ENCODE measurements at regions not wholly inside any gene's neighbourhood (a gene's known extent, or its start where the extent isn't known, plus 50 kb on each side); places are given as distances from the start of the nearest gene placed in this dataset.

DNA sequence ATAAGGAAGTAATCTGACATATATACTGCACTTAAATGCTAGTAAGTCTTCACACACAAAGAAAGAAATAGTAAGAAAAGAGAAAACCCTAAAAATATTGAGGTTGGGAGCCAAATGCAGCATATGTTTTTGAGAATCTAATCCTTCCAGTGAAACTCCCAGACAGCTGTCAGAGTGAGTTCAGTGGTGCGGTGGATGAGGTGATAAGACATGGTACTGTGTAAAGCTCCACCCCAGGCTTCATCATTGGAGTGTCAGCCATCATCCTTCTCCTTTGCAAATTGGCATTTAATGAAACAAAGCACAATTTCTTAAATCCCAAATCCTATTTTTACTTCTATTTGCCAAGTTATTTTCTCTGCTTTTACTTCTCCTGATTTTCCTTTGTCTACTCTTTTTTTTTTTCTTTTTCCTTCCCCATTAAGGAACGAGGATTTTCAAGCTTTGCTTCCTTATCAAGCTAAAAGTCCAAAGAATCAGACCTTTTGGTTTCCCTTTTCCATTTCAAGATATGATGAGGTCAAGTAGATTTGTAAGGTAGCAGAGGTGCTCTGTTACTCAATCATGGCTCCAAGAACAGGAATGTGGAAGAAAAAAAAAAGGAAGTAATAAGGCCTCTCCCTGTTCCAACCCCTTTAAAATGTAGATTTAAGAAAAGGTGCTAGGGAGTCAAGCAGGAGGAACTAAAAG is 343.3 kb downstream of the SETD4 start:
- no peak overlapping the region for H3K4me3 ChIP-seq (ENCODE audit: low read depth in 2 of 2, low read length in 2 of 2)
- CTCF ChIA-PET, result no interaction called here
- intact Hi-C loops (cut with micrococcal nuclease; ENCODE audit: unreplicated experiment), result no loop called here
- POLR2A ChIA-PET, result interaction anchor here (0.6 to 0.7 kb wide), 2 partner anchors 66 to 806 kb away, joined by 4 read pairs; no protein-coding TSS in a partner anchor
- ATAC-seq, result no peak
- no peaks in the 10 kb centered on the region for H3K36me3 ChIP-seq (ENCODE audit: control insufficient read depth, insufficient read depth, low read length)
- no peak overlapping the region for H3K27ac ChIP-seq (ENCODE audit: low read length)
- H3K27me3 ChIP-seq (ENCODE audit: control insufficient read depth, insufficient read depth, low read length), result no peaks in the 10 kb centered on the region; the same call in 1 of the 2 replicates
- no peaks in the 10 kb centered on the region for H3K9me3 ChIP-seq (ENCODE audit: control insufficient read depth, insufficient read depth, low read depth, low read length)
- DNase-seq (ENCODE audit: low read depth, low spot score), result no peak
- in situ Hi-C loops (cut with HindIII; ENCODE audit: low pct_unique_long_range_greater_than_20kb, low sequenced_read_pairs), result no loop called here
- BruUV-seq (replicated peaks), result no TSS peak
- no peak for TF ChIP-seq TCF7L2 (IDR thresholded peaks at IDR 0.05; ENCODE audit: low read depth, low read length)
- TF ChIP-seq, protein P1, sequence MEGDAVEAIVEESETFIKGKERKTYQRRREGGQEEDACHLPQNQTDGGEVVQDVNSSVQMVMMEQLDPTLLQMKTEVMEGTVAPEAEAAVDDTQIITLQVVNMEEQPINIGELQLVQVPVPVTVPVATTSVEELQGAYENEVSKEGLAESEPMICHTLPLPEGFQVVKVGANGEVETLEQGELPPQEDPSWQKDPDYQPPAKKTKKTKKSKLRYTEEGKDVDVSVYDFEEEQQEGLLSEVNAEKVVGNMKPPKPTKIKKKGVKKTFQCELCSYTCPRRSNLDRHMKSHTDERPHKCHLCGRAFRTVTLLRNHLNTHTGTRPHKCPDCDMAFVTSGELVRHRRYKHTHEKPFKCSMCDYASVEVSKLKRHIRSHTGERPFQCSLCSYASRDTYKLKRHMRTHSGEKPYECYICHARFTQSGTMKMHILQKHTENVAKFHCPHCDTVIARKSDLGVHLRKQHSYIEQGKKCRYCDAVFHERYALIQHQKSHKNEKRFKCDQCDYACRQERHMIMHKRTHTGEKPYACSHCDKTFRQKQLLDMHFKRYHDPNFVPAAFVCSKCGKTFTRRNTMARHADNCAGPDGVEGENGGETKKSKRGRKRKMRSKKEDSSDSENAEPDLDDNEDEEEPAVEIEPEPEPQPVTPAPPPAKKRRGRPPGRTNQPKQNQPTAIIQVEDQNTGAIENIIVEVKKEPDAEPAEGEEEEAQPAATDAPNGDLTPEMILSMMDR (IDR thresholded peaks at IDR 0.05), result no peak
- TF ChIP-seq, protein P2, sequence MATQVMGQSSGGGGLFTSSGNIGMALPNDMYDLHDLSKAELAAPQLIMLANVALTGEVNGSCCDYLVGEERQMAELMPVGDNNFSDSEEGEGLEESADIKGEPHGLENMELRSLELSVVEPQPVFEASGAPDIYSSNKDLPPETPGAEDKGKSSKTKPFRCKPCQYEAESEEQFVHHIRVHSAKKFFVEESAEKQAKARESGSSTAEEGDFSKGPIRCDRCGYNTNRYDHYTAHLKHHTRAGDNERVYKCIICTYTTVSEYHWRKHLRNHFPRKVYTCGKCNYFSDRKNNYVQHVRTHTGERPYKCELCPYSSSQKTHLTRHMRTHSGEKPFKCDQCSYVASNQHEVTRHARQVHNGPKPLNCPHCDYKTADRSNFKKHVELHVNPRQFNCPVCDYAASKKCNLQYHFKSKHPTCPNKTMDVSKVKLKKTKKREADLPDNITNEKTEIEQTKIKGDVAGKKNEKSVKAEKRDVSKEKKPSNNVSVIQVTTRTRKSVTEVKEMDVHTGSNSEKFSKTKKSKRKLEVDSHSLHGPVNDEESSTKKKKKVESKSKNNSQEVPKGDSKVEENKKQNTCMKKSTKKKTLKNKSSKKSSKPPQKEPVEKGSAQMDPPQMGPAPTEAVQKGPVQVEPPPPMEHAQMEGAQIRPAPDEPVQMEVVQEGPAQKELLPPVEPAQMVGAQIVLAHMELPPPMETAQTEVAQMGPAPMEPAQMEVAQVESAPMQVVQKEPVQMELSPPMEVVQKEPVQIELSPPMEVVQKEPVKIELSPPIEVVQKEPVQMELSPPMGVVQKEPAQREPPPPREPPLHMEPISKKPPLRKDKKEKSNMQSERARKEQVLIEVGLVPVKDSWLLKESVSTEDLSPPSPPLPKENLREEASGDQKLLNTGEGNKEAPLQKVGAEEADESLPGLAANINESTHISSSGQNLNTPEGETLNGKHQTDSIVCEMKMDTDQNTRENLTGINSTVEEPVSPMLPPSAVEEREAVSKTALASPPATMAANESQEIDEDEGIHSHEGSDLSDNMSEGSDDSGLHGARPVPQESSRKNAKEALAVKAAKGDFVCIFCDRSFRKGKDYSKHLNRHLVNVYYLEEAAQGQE (IDR thresholded peaks at IDR 0.05; ENCODE audit: insufficient read depth in 1 of 2, low read depth in 2 of 2, low read length in 1 of 2), result no peak
- TF ChIP-seq SIN3A (IDR thresholded peaks at IDR 0.05; ENCODE audit: borderline replicate concordance, insufficient read depth, low read depth, low read length), result no peak
- no peaks in the 10 kb centered on the region for H3K4me1 ChIP-seq (ENCODE audit: control insufficient read depth, insufficient read depth, low read length)

DNA sequence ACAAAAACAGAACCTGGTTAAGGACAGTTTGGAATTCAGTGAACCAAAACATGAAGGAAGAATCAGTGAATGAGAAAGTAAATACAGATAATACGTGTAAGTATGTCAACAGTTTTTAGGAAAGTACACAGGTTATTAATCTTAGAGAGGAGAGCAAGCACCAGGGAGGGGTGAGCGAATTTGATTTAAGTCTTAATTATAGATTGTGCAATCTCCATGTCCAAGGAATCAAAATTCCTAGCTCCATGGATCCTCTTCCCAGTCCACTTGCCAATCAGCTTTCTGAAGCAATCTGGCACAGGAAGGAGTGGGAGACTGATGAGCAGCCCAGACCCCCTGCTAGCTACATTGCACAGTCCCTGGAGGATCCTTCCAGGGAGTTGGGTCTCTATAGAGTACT is 346.4 kb downstream of the SETD4 start:
- Histone ChIP-seq H3K9me3 (ENCODE audit: control insufficient read depth, insufficient read depth, low read depth, low read length) (no peaks in the 10 kb centered on the region), H3K27ac (ENCODE audit: low read length) (no peak overlapping the region), H3K36me3 (ENCODE audit: control insufficient read depth, insufficient read depth, low read length) (no peaks in the 10 kb centered on the region), H3K4me1 (ENCODE audit: control insufficient read depth, insufficient read depth, low read length) (no peaks in the 10 kb centered on the region), H3K27me3 (ENCODE audit: control insufficient read depth, insufficient read depth, low read length) (no peaks in the 10 kb centered on the region; the same call in 1 of the 2 replicates), H3K4me3 (ENCODE audit: low read depth in 2 of 2, low read length in 2 of 2) (no peak overlapping the region)
- BruUV-seq (replicated peaks), result no TSS peak
- ChIA-PET CTCF (no interaction called here), POLR2A (no interaction called here)
- no peak for ATAC-seq
- in situ Hi-C loops (cut with HindIII; ENCODE audit: low pct_unique_long_range_greater_than_20kb, low sequenced_read_pairs) (no loop called here), intact Hi-C loops (cut with micrococcal nuclease; ENCODE audit: unreplicated experiment) (no loop called here)
- DNase-seq (ENCODE audit: low read depth, low spot score), result no peak
- TF ChIP-seq, protein P1 (IDR thresholded peaks at IDR 0.05), result no peak
- TF ChIP-seq TCF7L2 (IDR thresholded peaks at IDR 0.05; ENCODE audit: low read depth, low read length) (no peak), POLR2AphosphoS5 (IDR thresholded peaks at IDR 0.05; ENCODE audit: low read depth, low read length) (no peak), SIN3A (IDR thresholded peaks at IDR 0.05; ENCODE audit: borderline replicate concordance, insufficient read depth, low read depth, low read length) (no peak)
- TF ChIP-seq, protein P2 (IDR thresholded peaks at IDR 0.05; ENCODE audit: insufficient read depth in 1 of 2, low read depth in 2 of 2, low read length in 1 of 2), result no peak
